GM19324 (cell line): ENCODE measurements at regions not wholly inside any gene's neighbourhood (a gene's known extent, or its start where the extent isn't known, plus 50 kb on each side); places are given as distances from the start of the nearest gene placed in this dataset.
A peak's percentile ranks its signal among the peaks of the same experiment; 100 is the strongest.
"Not testable (repeated sequence)": the region's sequence is repeated elsewhere in the genome, so short reads cannot be mapped to it uniquely, and the experiment has no call there.

Experiments
- ATAC-seq: cut with Tn5 transposase; IDR thresholded peaks from one replicate; pipeline ENCODE4 v1.9.1; 2021; ENCODE audit warnings: mild to moderate bottlenecking, moderate library complexity; ENCODE audit not compliant: unreplicated experiment, low FRiP score

DNA sequence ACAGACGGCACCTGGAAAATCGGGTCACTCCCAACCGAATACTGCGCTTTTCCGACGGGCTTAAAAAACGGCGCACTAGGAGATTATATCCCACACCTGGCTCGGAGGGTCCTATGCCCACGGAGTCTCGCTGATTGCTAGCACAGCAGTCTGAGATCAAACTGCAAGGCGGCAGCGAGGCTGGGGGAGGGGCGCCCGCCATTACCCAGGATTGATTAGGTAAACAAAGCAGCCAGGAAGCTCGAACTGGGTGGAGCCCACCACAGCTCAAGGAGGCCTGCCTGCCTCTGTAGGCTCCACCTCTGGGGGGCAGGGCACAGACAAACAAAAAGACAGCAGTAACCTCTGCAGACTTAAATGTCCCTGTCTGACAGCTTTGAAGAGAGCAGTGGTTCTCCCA is 64.5 kb downstream of the SLC30A10 start:
- ATAC-seq: not testable (repeated sequence)

- no peak for ATAC-seq
Observed at GRCh38 chr1:219862366-219862765, 66.0 kb downstream of the SLC30A10 start.

GRCh38 chr1:219858980-219859379 is 69.4 kb downstream of the SLC30A10 start:
- no peak for ATAC-seq

- ATAC-seq: no peak
Observed at GRCh38 chr1:219847215-219847855, 81.0 kb downstream of the SLC30A10 start.

- not testable (repeated sequence) for ATAC-seq
Observed at GRCh38 chr1:219839595-219839994, 88.8 kb downstream of the SLC30A10 start.

- no peak for ATAC-seq
Observed at GRCh38 chr1:219837994-219838294, 90.4 kb downstream of the SLC30A10 start.

DNA sequence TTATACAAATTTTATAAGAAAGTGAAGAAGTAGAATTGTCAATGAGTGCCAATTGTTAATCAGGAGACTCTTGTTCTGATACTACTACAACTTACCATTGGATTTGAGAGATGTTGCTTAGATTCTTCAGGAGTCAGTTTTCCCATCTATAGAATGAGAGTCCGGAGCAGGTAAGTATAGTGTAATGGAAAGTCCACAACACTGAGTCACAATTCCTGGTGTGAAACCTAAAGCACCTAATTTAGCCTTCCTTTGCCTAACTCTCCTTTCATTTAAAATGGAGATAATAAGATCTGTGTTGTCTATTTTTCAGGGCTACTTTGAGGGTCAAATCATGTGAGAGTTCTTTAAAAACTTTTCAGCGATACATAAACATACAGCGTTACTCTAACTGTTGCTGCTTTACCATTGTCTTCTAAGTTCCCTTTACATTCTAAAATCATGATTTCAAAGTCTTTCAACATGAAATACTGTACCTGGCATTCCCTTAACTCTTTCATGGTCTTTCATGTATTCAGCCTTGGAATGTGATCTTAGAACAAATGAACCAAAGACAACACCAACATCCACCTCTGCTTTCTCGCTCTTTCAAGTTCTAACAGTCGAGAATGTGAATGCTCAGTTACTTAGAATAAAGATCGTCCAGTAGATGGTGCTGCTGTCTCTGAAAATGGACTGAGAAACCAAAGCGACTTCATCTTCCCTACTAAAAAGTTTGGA is 90.9 kb downstream of the SLC30A10 start:
- ATAC-seq: no peak

DNA sequence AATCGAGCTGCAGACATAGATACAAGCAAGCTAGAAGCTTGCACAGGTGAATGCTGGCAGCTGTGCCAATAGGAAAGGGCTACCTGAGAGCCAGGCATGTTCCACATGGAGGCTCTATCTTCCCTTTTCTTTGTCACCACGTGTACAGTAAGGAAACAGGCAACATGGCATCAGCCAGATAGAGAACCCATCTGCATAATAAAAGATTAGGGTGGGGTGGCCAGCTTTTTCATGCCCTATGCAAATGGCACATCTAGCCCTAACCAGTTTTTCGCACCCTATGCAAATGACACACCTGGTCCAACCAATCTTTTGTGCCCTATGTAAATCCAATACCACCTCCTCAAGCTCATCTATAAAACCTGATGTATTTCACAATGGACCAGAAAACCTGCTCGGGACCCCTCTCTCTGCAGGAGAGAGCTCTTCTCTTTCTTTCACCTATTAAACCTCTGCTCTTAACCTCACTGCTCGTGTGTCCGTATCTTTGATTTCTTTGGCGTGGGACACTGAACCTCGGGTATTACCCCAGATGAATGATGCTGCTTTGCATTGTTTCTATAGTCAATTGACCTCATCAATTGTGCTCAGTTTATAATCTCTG is 93.9 kb downstream of the SLC30A10 start:
- no peak for ATAC-seq

- ATAC-seq: no peak
Observed at GRCh38 chr1:219833214-219833815, 95.0 kb downstream of the SLC30A10 start.

GRCh38 chr1:219826290-219826689 is 102.1 kb downstream of the SLC30A10 start:
- no peak for ATAC-seq

GRCh38 chr1:219825355-219825754 is 103.0 kb downstream of the SLC30A10 start:
- no peak for ATAC-seq

DNA sequence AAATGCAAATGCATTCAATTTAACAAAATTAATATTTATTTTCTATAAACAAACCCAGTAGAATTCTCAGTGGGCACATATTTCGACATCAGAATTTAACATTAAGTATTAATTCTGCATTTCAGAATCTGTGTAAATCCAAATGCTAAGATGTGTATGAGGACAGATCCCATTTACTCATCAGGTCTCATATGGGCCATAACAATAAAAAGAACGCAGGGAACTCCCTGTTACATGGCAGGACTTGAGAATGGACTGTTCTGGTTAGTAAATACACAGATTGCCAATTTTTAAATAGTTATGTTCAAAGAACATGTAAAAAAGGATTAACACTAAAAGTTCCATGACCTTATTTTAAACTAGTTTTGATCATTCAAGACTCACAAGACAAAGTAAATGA is 104.0 kb downstream of the SLC30A10 start:
- no peak for ATAC-seq

DNA sequence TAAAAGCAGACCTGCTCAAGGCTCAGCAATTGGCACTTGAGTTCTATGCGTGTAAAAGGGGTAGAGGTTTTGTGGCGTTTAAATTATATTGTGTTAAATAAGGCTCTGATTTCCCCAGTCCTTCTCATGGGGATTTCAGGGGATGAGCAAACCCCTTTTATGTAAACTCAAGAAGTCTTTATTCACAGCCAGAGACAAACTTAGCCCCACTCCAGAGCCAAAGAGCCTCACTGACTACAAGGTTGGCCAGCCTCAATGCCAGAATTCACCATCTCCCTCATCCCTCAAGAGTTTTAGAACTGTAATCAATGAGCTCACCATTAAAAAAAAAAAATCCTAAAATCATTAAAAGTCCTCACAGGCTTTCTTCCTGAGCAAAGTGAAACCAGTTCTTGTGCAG is 107.8 kb downstream of the SLC30A10 start:
- no peak for ATAC-seq

GRCh38 chr1:219817914-219818313 is 110.4 kb downstream of the SLC30A10 start:
- no peak for ATAC-seq

DNA sequence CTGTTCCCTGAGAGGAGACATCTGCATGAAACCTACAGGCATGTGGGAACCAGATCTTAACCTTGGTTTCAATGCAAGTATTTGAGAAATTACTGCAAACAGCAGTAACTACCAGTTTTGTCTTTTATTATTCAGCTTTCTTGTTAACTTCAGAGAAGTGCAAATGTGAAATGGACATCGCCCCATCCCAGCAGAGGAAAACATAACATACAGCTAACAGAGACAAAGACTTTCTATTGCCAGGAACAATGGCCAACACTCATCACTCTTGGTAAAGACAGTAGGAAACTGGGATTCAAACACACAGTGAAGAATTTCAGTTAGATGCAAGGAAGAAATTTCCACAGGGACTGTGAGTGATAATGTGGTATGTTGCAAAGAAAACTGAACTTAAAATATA is 115.1 kb downstream of the SLC30A10 start:
- ATAC-seq: no peak

DNA sequence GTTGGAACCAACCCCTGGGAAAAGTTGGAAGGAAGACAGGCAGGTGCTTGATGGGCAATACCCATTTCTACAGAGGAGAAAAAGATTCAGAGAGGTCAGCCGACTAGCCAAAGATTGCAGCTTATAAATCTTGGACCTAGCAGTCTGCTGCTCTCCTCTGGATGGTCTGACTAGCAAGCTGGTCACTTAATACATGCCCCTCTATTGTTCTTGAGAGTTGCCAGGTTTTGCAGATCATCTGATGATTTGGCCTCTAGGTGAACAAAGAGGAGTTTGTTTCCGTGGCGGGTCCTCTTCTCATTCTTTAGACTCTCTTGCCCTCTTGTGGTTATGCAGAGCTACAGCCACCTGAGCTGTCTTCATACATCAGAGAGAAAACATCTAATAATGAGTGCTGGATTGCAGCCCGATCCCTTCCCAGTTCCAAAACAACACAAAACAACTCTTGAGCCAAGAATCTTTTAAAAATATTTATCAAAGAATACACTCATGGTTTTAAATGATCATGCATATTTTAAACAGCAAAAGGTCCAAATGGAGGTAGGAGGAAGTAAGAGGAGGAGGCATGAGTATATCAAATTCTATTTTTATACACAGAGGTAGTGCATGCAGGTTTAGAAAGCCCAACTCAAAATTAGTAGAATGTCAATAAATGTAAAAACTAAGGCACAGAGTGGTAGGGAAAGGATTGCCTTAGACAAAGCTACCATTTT is 115.7 kb downstream of the SLC30A10 start:
- ATAC-seq: peak; percentile 85

DNA sequence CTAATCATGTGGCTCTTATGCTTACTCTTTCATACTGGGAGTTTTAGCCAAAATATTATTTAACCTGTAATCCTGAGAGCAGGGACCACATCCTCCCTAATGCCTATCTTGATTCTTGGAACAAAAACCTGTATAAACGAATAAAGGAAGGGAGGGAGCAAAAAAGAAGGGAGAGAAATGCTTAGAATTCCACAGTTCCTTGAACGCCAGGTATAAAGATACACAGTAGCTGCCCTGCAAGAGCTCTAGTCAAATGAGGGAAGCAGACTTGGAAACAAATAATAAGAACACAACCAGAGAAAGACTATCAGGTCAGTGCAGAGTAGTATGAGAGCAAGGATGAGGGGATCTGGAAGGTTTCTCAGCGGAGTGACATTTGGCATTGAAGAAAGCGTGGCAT is 116.3 kb downstream of the SLC30A10 start:
- no peak for ATAC-seq

DNA sequence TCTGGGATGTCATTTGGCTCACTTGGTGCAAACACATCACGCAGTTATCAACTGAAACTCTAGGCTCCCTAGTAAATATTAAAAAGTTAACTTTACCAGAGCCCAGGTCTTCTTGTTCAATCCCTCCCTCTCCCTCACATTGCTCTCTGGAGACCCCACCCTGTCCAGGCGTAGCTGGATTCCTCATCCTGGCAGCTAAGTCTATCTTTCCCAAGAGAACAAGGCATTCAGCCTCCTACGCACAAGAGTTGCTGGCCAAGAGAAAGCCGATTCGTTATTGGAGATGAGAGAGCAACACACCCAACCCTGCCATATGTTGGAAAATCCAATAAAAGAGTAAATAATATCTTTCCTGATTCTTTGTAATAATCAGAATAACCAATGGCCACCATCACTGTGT is 117.9 kb downstream of the SLC30A10 start:
- ATAC-seq: no peak

DNA sequence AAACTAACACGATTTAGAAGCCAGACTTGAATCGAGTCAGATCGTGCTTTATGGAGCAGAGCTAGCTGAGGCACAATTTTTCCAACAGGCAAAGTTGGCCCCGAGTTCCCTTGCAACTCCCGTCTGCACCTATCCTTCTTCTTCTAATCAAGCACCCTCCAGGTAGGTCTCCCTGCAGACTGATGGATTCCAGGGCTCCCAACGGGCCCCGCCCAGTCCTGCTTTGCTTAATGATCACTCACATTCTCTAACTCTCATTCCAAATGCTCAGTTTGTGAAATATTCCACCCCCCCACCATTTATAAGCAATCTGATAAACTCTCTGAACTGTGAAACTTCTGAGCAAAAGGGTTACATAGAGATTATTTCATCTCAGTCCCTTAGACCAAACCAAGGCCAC is 119.6 kb downstream of the SLC30A10 start:
- no peak for ATAC-seq

GRCh38 chr1:219806642-219807041 is 121.7 kb downstream of the SLC30A10 start:
- ATAC-seq: no peak

- ATAC-seq: no peak
Observed at GRCh38 chr1:219806020-219806419, 122.3 kb downstream of the SLC30A10 start.
